Stimulated activated CD4-positive, alpha-beta T cell treated with anti-CD3 and anti-CD28 coated beads, Interleukin-2, amount 100 ng/mL, for 24 hours (primary cell): ENCODE measurements at regions not wholly inside any gene's neighbourhood (a gene's known extent, or its start where the extent isn't known, plus 50 kb on each side); places are given as distances from the start of the nearest gene placed in this dataset.

Source experiments
- DNase-seq, 2 donors: peaks; one replicate each; pipeline ENCODE4 v3.0.0-alpha.2; 2020

GRCh38 chr19:5216141-5216847 lies 124.3 kb downstream of the PTPRS start:
- no peak for DNase-seq

- no peak for DNase-seq
These were observed 125.2 kb downstream of the PTPRS start for GRCh38 chr19:5215431-5215830.

- DNase-seq: no peak
These were observed 125.7 kb downstream of the PTPRS start for GRCh38 chr19:5214902-5215301.

DNA sequence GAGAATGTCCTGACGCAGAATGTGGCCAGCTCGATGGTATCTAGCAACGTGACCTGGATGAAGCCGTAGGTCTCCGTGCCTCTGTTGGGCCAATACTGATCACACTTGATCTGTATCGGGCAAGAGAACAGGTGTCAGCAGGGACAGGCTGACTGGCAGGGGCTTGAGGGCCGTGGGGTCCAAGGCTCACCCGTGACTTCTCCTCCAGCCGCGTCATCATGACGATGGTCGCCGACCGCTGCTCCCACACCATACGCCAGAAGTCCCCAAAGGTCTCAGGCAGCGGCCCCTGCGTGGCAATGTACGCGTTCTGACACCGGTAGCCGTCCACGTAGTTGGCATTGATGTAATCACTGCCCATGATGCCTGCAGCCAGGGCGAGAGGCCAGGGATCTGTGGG lies 126.2 kb downstream of the PTPRS start:
- no peak for DNase-seq

DNA sequence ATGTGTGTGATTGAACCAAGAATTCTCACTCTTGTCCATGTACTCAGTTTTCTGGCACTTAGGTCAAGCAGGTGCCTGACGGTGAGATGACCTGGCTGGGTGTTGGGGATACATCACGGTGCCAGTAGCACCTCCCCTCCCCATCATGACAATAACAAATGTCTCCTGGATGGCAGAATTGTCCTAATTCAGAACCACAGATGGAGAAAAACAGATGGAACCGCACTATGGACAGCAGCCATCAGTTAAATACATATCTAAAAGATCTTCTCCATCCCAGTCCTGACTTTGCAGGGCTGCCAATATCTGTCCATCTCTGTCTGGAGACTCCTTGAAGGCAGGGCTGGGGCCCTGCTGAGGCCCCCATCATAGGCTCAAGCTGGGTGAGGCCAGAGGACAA lies 126.9 kb downstream of the PTPRS start:
- no peak for DNase-seq

DNA sequence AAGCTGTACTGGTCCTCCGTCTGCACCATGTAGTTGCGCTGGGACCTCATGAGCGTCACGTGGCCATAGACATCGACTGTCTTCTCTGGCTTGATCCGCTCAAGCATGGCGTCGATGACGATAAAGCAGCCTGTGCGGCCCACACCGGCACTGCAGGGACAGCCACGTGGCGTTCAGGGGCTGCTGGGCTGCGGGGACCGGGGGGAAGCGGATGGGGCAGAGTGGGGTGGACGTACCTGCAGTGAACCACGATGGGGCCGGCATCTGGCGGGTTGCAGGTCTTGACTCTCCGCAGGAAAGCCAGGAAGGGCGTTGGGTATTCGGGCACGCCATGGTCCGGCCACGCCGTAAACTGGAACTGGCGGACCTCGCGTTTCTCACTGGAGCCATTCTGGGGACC lies 128.5 kb downstream of the PTPRS start:
- no peak for DNase-seq

- DNase-seq: no peak
These were observed 129.3 kb downstream of the PTPRS start for GRCh38 chr19:5211217-5211822.

- DNase-seq: no peak
These were observed 130.1 kb downstream of the PTPRS start for GRCh38 chr19:5210556-5210955.

DNA sequence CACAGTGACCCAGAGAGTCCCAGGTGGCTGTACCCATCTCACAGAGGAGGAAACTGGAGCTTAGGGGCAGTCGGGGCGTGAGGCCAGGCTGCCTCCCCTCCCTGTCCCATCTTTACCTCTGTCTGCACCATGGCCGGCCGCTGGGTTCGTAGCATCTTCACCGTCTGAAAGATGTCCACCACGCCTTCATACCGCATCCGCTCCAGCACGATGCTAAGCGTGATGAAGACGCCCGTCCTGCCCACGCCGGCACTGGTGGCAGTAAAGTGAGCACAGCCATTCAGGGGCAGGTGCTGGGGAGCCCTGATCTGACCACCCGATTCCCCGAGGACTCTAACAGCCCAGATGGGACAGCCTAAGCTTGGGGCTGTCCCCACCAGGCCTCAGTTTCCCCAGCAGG lies 132.8 kb downstream of the PTPRS start:
- no peak for DNase-seq

DNA sequence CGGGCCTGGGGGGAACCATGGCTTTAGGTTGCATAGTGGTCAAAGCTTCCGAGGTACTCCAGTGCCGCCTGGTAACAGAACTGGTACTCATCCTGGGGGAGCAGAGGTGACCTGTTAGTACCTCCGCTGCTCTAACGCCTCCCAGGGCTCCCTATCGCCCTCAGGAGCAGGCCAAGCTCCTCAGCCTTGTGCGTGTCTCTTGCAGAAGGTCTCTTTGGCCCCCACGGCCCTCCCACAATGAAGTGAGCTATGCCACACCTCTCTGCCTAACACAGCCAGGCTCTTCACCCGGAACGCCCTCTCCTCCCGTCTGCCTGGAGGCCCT lies 133.9 kb downstream of the PTPRS start:
- DNase-seq: no peak

- no peak for DNase-seq
These were observed 134.5 kb downstream of the PTPRS start for GRCh38 chr19:5205937-5206750.

DNA sequence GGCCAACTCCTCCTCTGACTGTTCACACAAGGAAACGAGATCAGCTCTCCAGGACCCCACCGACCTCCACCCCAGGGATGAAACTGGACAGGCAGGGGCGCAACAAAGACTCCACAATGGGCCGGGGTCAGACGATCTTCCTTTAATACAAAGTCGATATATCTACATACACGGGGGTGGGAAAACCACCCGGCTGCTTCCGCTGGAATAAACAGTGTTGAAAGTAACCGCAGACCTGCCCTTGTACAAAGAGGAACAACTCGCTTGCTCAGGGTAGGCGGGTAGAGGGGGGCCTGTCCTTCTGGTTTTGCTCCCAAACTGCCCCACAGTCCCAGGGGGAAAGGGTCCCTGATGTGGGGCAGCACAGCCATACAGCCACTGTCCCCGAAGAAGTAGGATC lies 135.2 kb downstream of the PTPRS start:
- DNase-seq: no peak

DNA sequence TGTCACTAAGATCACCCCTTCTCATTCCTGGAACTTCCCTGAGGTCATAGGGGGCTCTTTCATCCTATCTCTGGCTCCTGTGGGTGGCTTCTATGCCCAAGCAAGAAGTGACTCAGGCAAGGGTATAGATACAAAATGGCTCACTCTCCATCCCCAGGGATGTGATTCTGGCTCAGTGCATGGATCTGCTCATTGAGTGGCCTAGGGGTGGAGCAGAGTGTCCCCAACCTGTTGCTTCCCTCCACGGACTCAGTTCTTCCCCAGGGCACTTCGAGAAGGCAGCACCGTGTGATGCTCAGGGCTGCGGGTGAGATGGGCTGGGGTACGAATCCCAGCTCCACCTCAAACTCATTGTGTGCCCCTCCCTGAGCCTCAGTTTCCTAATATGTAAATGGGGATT lies 136.4 kb downstream of the PTPRS start:
- no peak for DNase-seq
